ENCODE measurements at regions not wholly inside any gene's neighbourhood (a gene's known extent, or its start where the extent isn't known, plus 50 kb on each side); places are given as distances from the start of the nearest gene placed in this dataset.

GRCh38 chr6:167529444-167530335, 204.8 kb downstream of the TTLL2 start:
- ChIA-PET CTCF (no interaction called here), POLR2A (no interaction called here)
- TF ChIP-seq NPAS2 (CRISPR knock-in tag; IDR thresholded peaks at IDR 0.05; ENCODE audit: borderline replicate concordance) (no peak), RARB (CRISPR knock-in tag; IDR thresholded peaks at IDR 0.05) (no peak), EHMT2 (IDR thresholded peaks at IDR 0.05; ENCODE audit: low read depth) (no peak), BCL3 (IDR thresholded peaks at IDR 0.05) (no peak), MAFK (IDR thresholded peaks at IDR 0.05; ENCODE audit: partially characterized antibody) (no peak), CBX8 (IDR thresholded peaks at IDR 0.05) (no peak), ESRRA (IDR thresholded peaks at IDR 0.05; ENCODE audit: borderline replicate concordance, low read length) (no peak), ATOH8 (CRISPR knock-in tag; IDR thresholded peaks at IDR 0.05; ENCODE audit: low read depth) (no peak), KDM1A (IDR thresholded peaks at IDR 0.05; ENCODE audit: low read depth) (no peak), CEBPB (IDR thresholded peaks at IDR 0.05) (no peak), HOXB13 (CRISPR knock-in tag; IDR thresholded peaks at IDR 0.05; ENCODE audit: low read depth) (no peak)
- Histone ChIP-seq H3K4me2 (no peak overlapping the region), H3K27ac (no peak overlapping the region), H3K4me3 (no peak overlapping the region), H3K9me3 (no peaks in the 10 kb centered on the region), H3K4me1 (no peaks in the 10 kb centered on the region)
- FAIRE-seq (no peak), DNase-seq (ENCODE audit: low read depth in 1 of 2, low spot score in 1 of 2) (no peak), ATAC-seq (no peak)
- 59% methylated on average over 11 of the region's 11 CpGs for WGBS (ENCODE audit: missing lambda C conversion rate)

GRCh38 chr6:167530951-167531350, 206.1 kb downstream of the TTLL2 start:
- POLR2A ChIA-PET, result no interaction called here
- TF ChIP-seq POLR2AphosphoS2 (conservative IDR thresholded peaks at IDR 0.05; ENCODE audit: low read length) (no peak), HMGXB4 (CRISPR knock-in tag; IDR thresholded peaks at IDR 0.05; ENCODE audit: borderline replicate concordance) (no peak), TFCP2L1 (CRISPR knock-in tag; IDR thresholded peaks at IDR 0.05) (no peak), HEYL (CRISPR knock-in tag; IDR thresholded peaks at IDR 0.05) (no peak), PBX3 (IDR thresholded peaks at IDR 0.05) (no peak), NPAS2 (CRISPR knock-in tag; IDR thresholded peaks at IDR 0.05; ENCODE audit: borderline replicate concordance) (no peak), FOSL2 (IDR thresholded peaks at IDR 0.05) (no peak), FOSL2 (CRISPR knock-in tag; IDR thresholded peaks at IDR 0.05) (no peak), CBX8 (IDR thresholded peaks at IDR 0.05) (no peak), BHLHE40 (IDR thresholded peaks at IDR 0.05; ENCODE audit: low read depth, low read length) (no peak), HOXA7 (CRISPR knock-in tag; IDR thresholded peaks at IDR 0.05) (no peak), CHD2 (IDR thresholded peaks at IDR 0.05; ENCODE audit: low read length, partially characterized antibody) (no peak), RFX5 (IDR thresholded peaks at IDR 0.05) (no peak)
- ATAC-seq (no peak), DNase-seq (ENCODE audit: low read depth in 1 of 2, low spot score in 1 of 2) (no peak), FAIRE-seq (no peak)
- Histone ChIP-seq H3K4me1 (no peaks in the 10 kb centered on the region), H3K9me3 (no peaks in the 10 kb centered on the region), H3K4me3 (no peak overlapping the region), H3K4me2 (no peak overlapping the region), H3K27ac (no peak overlapping the region)
- WGBS (ENCODE audit: missing lambda C conversion rate), result 65% methylated on average over 8 of the region's 16 CpGs
- CTCF ChIA-PET, result interaction anchor here (1.6 kb wide), 1 partner anchor 368 kb away, joined by 3 read pairs; no protein-coding TSS in a partner anchor

All from A549 (cell line).